GM12891 (cell line): ENCODE measurements at regions not wholly inside any gene's neighbourhood (a gene's known extent, or its start where the extent isn't known, plus 50 kb on each side); places are given as distances from the start of the nearest gene placed in this dataset.

Source experiments
- PAX5 ChIP-seq: IDR thresholded peaks from 2 replicates; pipeline ENCODE4 v1.6.1; 2011; ENCODE audit warnings: low read length, moderate library complexity, mild to moderate bottlenecking; ENCODE audit not compliant: insufficient read depth, severe bottlenecking
- POLR2A ChIP-seq: IDR thresholded peaks from 2 replicates; pipeline ENCODE4 v1.6.1; 2011; ENCODE audit warnings: low read depth, low read length, control low read depth
- POLR2AphosphoS5 ChIP-seq: IDR thresholded peaks from 2 replicates; pipeline ENCODE4 v1.6.1; 2011; ENCODE audit warnings: low read depth, low read length, control low read depth
- POU2F2 ChIP-seq: IDR thresholded peaks from 2 replicates; pipeline ENCODE4 v1.6.1; 2011; ENCODE audit warnings: low read depth, mild to moderate bottlenecking, control low read depth, low read length, moderate library complexity
- SPI1 ChIP-seq: IDR thresholded peaks from 2 replicates; pipeline ENCODE4 v1.6.1; 2011; ENCODE audit warnings: low read depth, low read length, control low read depth
- TAF1 ChIP-seq: IDR thresholded peaks from 2 replicates; pipeline ENCODE4 v1.6.1; 2011; ENCODE audit warnings: low read depth, low read length, control low read depth

GRCh38 chr2:195238826-195239225 is 418.2 kb upstream of the SLC39A10 start:
- no peak for TF ChIP-seq POLR2A
- no peak for TF ChIP-seq PAX5
- TF ChIP-seq POLR2AphosphoS5: no peak
- no peak for TF ChIP-seq TAF1
- TF ChIP-seq SPI1: no peak
- no peak for TF ChIP-seq POU2F2
